HEK293 (cell line): ENCODE measurements at regions not wholly inside any gene's neighbourhood (a gene's known extent, or its start where the extent isn't known, plus 50 kb on each side); places are given as distances from the start of the nearest gene placed in this dataset.

ENCODE experiments used
- CTCF ChIA-PET: fragments of 350-600 bp; formaldehyde crosslinking; extraction: SDS; loops from one replicate; lab custom pipeline; 2021; ENCODE audit warnings: antibody characterized with exemption; lab: Yijun Ruan, JAX
- POLR2A ChIA-PET: fragments of 300-600 bp; formaldehyde crosslinking; extraction: SDS; loops from one replicate; lab custom pipeline; 2020; ENCODE audit warnings: antibody characterized with exemption, inconsistent platforms; lab: Yijun Ruan, JAX
- H3K27ac ChIP-seq: fragments of 200-500 bp; sonication (Bioruptor generic); 2 replicates; pipeline ENCODE4 v1.5.1; 2014; ENCODE audit warnings: low read depth, low read length, control low read depth, inconsistent platforms; ENCODE audit errors: extremely low read depth
- H3K36me3 ChIP-seq, 2 experiments: fragments of 200-500 bp in 1 of 2; sonication (Bioruptor generic) in 1 of 2; 1 replicate in 1 of 2; 2 replicates in 1 of 2; pipeline ENCODE4 v1.5.1; 2014 to 2017; ENCODE audit warnings: inconsistent platforms in 2 of 2, low read length in 2 of 2; ENCODE audit not compliant: control insufficient read depth in 2 of 2, insufficient read depth in 1 of 2
- H3K4me1 ChIP-seq: fragments of 200-500 bp; sonication (Bioruptor generic); 2 replicates; pipeline ENCODE4 v1.5.1; 2014; ENCODE audit warnings: mild to moderate bottlenecking, low read length, inconsistent platforms; ENCODE audit not compliant: control insufficient read depth, insufficient read depth
- H3K4me3 ChIP-seq: 2 replicates; pipeline ENCODE4 v1.5.1; 2011; ENCODE audit warnings: low read depth, mild to moderate bottlenecking, control low read depth, low read length, moderate library complexity
- H3K9me3 ChIP-seq: fragments of 200-500 bp; sonication (Bioruptor generic); 2 replicates; pipeline ENCODE4 v1.5.1; 2014; ENCODE audit warnings: low read depth, low read length, inconsistent platforms; ENCODE audit not compliant: control insufficient read depth, insufficient read depth
- GFI1B ChIP-seq: fragments of 450-650 bp; formaldehyde crosslinking; IDR thresholded peaks from 2 replicates; pipeline ENCODE4 v1.5.1; 2016; ENCODE audit warnings: missing biosample characterization, missing genetic modification characterization
- GLI2 ChIP-seq: fragments of 450-650 bp; formaldehyde crosslinking; IDR thresholded peaks from 2 replicates; pipeline ENCODE4; 2017; ENCODE audit warnings: missing biosample characterization, missing genetic modification characterization, low read depth, borderline replicate concordance
- HOXA7 ChIP-seq: sonication (generic); formaldehyde crosslinking; IDR thresholded peaks from 2 replicates; pipeline ENCODE4 v1.8.1; 2022; ENCODE audit warnings: missing genetic modification reagents, borderline replicate concordance
- HOXD13 ChIP-seq: sonication (generic); formaldehyde crosslinking; IDR thresholded peaks from 2 replicates; pipeline ENCODE4 v1.8.0; 2022; ENCODE audit warnings: missing genetic modification reagents, borderline replicate concordance
- KLF1 ChIP-seq: fragments of 450-650 bp; formaldehyde crosslinking; IDR thresholded peaks from 2 replicates; pipeline ENCODE4 v1.5.1; 2016; ENCODE audit warnings: missing biosample characterization, missing genetic modification characterization
- KLF16 ChIP-seq: fragments of 450-650 bp; formaldehyde crosslinking; IDR thresholded peaks from 2 replicates; pipeline ENCODE4 v1.5.1; 2017; ENCODE audit warnings: missing biosample characterization, missing genetic modification characterization
- WT1 ChIP-seq: fragments of 450-650 bp; formaldehyde crosslinking; IDR thresholded peaks from 2 replicates; pipeline ENCODE4 v1.5.1; 2016; ENCODE audit warnings: missing biosample characterization, missing genetic modification characterization
- ZBTB11 ChIP-seq: fragments of 450-650 bp; formaldehyde crosslinking; conservative IDR thresholded peaks from 2 replicates; pipeline ENCODE4 v1.5.1; 2016; ENCODE audit warnings: low read depth, missing biosample characterization, missing genetic modification characterization
- ZBTB21 ChIP-seq: fragments of 450-650 bp; formaldehyde crosslinking; IDR thresholded peaks from 2 replicates; pipeline ENCODE4 v1.5.1; 2017; ENCODE audit warnings: missing biosample characterization, missing genetic modification characterization
- ZFHX2 ChIP-seq: fragments of 450-650 bp; formaldehyde crosslinking; conservative IDR thresholded peaks from 2 replicates; pipeline ENCODE4 v1.5.1; 2016; ENCODE audit warnings: missing biosample characterization, missing genetic modification characterization
- ZIC2 ChIP-seq: fragments of 450-650 bp; formaldehyde crosslinking; IDR thresholded peaks from 2 replicates; pipeline ENCODE4 v1.5.1; 2016; ENCODE audit warnings: missing biosample characterization, missing genetic modification characterization
- ZNF133 ChIP-seq: fragments of 450-650 bp; formaldehyde crosslinking; IDR thresholded peaks from 2 replicates; pipeline ENCODE4 v1.5.1; 2016; ENCODE audit warnings: missing biosample characterization, missing genetic modification characterization
- ZNF16 ChIP-seq: fragments of 450-650 bp; formaldehyde crosslinking; IDR thresholded peaks from 2 replicates; pipeline ENCODE4 v1.5.1; 2016; ENCODE audit warnings: low read depth, missing biosample characterization, missing genetic modification characterization
- ZNF341 ChIP-seq: fragments of 450-650 bp; formaldehyde crosslinking; IDR thresholded peaks from 2 replicates; pipeline ENCODE4; 2016; ENCODE audit warnings: low read depth, missing biosample characterization, missing genetic modification characterization
- ZNF354C ChIP-seq: fragments of 450-650 bp; formaldehyde crosslinking; IDR thresholded peaks from 2 replicates; pipeline ENCODE4 v1.5.1; 2016; ENCODE audit warnings: missing biosample characterization, missing genetic modification characterization, low read depth, borderline replicate concordance
- ZNF404 ChIP-seq: fragments of 450-650 bp; formaldehyde crosslinking; IDR thresholded peaks from 2 replicates; pipeline ENCODE4 v1.5.1; 2017; ENCODE audit warnings: missing biosample characterization, missing genetic modification characterization
- ZNF548 ChIP-seq: fragments of 450-650 bp; formaldehyde crosslinking; IDR thresholded peaks from 2 replicates; pipeline ENCODE4 v1.5.1; 2016; ENCODE audit warnings: missing biosample characterization, missing genetic modification characterization
- ZNF555 ChIP-seq: fragments of 450-650 bp; formaldehyde crosslinking; conservative IDR thresholded peaks from 2 replicates; pipeline ENCODE4 v1.5.1; 2017; ENCODE audit warnings: missing biosample characterization, mild to moderate bottlenecking, missing genetic modification characterization, inconsistent platforms
- ZNF580 ChIP-seq: fragments of 450-650 bp; formaldehyde crosslinking; IDR thresholded peaks from 2 replicates; pipeline ENCODE4 v1.5.1; 2016; ENCODE audit warnings: missing biosample characterization, missing genetic modification characterization
- ZNF660 ChIP-seq: fragments of 450-650 bp; IDR thresholded peaks from 2 replicates; pipeline ENCODE4 v1.5.1; 2018; ENCODE audit warnings: missing biosample characterization, mild to moderate bottlenecking, missing genetic modification characterization
- ZNF747 ChIP-seq: fragments of 450-650 bp; formaldehyde crosslinking; IDR thresholded peaks from 2 replicates; pipeline ENCODE4 v1.5.1; 2016; ENCODE audit warnings: missing biosample characterization, missing genetic modification characterization
- ZNF791 ChIP-seq: fragments of 450-650 bp; formaldehyde crosslinking; IDR thresholded peaks from 2 replicates; pipeline ENCODE4 v1.5.1; 2016; ENCODE audit warnings: missing biosample characterization, missing genetic modification characterization
- TF ChIP-seq, protein P1 (sequence below): fragments of 450-650 bp; formaldehyde crosslinking; IDR thresholded peaks from 2 replicates; pipeline ENCODE4 v1.5.1; 2016; ENCODE audit warnings: missing biosample characterization, missing genetic modification characterization, borderline replicate concordance

- TF ChIP-seq ZNF747 (tag by site-specific recombination) (no peak), HOXA7 (CRISPR knock-in tag) (no peak), GFI1B (tag by site-specific recombination) (no peak), GLI2 (no peak), WT1 (no peak), ZNF791 (tag by site-specific recombination) (no peak), ZNF555 (tag by site-specific recombination) (no peak), ZNF133 (tag by site-specific recombination) (no peak)
- no peak overlapping the region for H3K4me3 ChIP-seq
- ChIA-PET CTCF (no interaction called here), POLR2A (no interaction called here)
- no peak overlapping the region for H3K27ac ChIP-seq
- H3K36me3 ChIP-seq: no peaks in the 10 kb centered on the region
- no peaks in the 10 kb centered on the region for H3K9me3 ChIP-seq
- no peaks in the 10 kb centered on the region for H3K4me1 ChIP-seq
These were observed 312.2 kb upstream of the C11orf87 start for GRCh38 chr11:109109571-109110315.

GRCh38 chr11:109112261-109112660, 309.7 kb upstream of the C11orf87 start:
- Histone ChIP-seq H3K4me1 (no peaks in the 10 kb centered on the region), H3K9me3 (no peaks in the 10 kb centered on the region), H3K4me3 (no peak overlapping the region), H3K27ac (no peak overlapping the region), H3K36me3 (no peaks in the 10 kb centered on the region)
- no peak for TF ChIP-seq KLF1
- TF ChIP-seq ZNF660: no peak
- TF ChIP-seq, protein P1, sequence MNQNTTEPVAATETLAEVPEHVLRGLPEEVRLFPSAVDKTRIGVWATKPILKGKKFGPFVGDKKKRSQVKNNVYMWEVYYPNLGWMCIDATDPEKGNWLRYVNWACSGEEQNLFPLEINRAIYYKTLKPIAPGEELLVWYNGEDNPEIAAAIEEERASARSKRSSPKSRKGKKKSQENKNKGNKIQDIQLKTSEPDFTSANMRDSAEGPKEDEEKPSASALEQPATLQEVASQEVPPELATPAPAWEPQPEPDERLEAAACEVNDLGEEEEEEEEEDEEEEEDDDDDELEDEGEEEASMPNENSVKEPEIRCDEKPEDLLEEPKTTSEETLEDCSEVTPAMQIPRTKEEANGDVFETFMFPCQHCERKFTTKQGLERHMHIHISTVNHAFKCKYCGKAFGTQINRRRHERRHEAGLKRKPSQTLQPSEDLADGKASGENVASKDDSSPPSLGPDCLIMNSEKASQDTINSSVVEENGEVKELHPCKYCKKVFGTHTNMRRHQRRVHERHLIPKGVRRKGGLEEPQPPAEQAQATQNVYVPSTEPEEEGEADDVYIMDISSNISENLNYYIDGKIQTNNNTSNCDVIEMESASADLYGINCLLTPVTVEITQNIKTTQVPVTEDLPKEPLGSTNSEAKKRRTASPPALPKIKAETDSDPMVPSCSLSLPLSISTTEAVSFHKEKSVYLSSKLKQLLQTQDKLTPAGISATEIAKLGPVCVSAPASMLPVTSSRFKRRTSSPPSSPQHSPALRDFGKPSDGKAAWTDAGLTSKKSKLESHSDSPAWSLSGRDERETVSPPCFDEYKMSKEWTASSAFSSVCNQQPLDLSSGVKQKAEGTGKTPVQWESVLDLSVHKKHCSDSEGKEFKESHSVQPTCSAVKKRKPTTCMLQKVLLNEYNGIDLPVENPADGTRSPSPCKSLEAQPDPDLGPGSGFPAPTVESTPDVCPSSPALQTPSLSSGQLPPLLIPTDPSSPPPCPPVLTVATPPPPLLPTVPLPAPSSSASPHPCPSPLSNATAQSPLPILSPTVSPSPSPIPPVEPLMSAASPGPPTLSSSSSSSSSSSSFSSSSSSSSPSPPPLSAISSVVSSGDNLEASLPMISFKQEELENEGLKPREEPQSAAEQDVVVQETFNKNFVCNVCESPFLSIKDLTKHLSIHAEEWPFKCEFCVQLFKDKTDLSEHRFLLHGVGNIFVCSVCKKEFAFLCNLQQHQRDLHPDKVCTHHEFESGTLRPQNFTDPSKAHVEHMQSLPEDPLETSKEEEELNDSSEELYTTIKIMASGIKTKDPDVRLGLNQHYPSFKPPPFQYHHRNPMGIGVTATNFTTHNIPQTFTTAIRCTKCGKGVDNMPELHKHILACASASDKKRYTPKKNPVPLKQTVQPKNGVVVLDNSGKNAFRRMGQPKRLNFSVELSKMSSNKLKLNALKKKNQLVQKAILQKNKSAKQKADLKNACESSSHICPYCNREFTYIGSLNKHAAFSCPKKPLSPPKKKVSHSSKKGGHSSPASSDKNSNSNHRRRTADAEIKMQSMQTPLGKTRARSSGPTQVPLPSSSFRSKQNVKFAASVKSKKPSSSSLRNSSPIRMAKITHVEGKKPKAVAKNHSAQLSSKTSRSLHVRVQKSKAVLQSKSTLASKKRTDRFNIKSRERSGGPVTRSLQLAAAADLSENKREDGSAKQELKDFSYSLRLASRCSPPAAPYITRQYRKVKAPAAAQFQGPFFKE (tag by site-specific recombination): no peak
- no peak for TF ChIP-seq ZBTB21
- TF ChIP-seq ZNF341 (tag by site-specific recombination): no peak
- TF ChIP-seq ZNF580: no peak
- no peak for TF ChIP-seq ZNF354C (tag by site-specific recombination)
- no peak for TF ChIP-seq ZNF16 (tag by site-specific recombination)
- ChIA-PET POLR2A (no interaction called here), CTCF (no interaction called here)

- CTCF ChIA-PET: no interaction called here
- POLR2A ChIA-PET: no interaction called here
- no peak overlapping the region for H3K4me3 ChIP-seq
- H3K27ac ChIP-seq: no peak overlapping the region
- H3K4me1 ChIP-seq: no peaks in the 10 kb centered on the region
- H3K36me3 ChIP-seq: no peaks in the 10 kb centered on the region
- H3K9me3 ChIP-seq: no peaks in the 10 kb centered on the region
- TF ChIP-seq HOXD13 (no peak), ZIC2 (tag by site-specific recombination) (no peak), ZFHX2 (tag by site-specific recombination) (no peak), ZNF404 (no peak), ZNF548 (tag by site-specific recombination) (no peak), KLF16 (tag by site-specific recombination) (no peak), ZBTB11 (tag by site-specific recombination) (no peak)
These were observed 309.1 kb upstream of the C11orf87 start for GRCh38 chr11:109112821-109113280.
